Fibroblast of the conjunctiva (primary cell): ENCODE measurements at regions not wholly inside any gene's neighbourhood (a gene's known extent, or its start where the extent isn't known, plus 50 kb on each side); places are given as distances from the start of the nearest gene placed in this dataset.
"Not testable (repeated sequence)": the region's sequence is repeated elsewhere in the genome, so short reads cannot be mapped to it uniquely, and the experiment has no call there.

Experiments
- DNase-seq: peaks from one replicate; pipeline ENCODE4 v3.0.0-alpha.2; 2010; ENCODE audit warnings: low read depth

- DNase-seq, result peak; percentile 30
Measured at GRCh38 chr3:155995525-155996370, 124.6 kb upstream of the KCNAB1 start.

- DNase-seq, result no peak
Measured at GRCh38 chr3:155996882-155997281, 123.5 kb upstream of the KCNAB1 start.

- DNase-seq, result not testable (repeated sequence)
Measured at GRCh38 chr3:155998173-155998572, 122.2 kb upstream of the KCNAB1 start.

GRCh38 chr3:156005736-156006135 lies 114.6 kb upstream of the KCNAB1 start:
- no peak for DNase-seq

- DNase-seq, result no peak
Measured at GRCh38 chr3:156010829-156011228, 109.5 kb upstream of the KCNAB1 start.

- no peak for DNase-seq
Measured at GRCh38 chr3:156014489-156014888, 105.9 kb upstream of the KCNAB1 start.

- no peak for DNase-seq
Measured at GRCh38 chr3:156016902-156017301, 103.5 kb upstream of the KCNAB1 start.

GRCh38 chr3:156017352-156018030 lies 102.9 kb upstream of the KCNAB1 start:
- DNase-seq, result no peak

GRCh38 chr3:156024904-156025533 lies 95.4 kb upstream of the KCNAB1 start:
- DNase-seq, result no peak

- DNase-seq, result no peak
Measured at GRCh38 chr3:156029208-156029607, 91.2 kb upstream of the KCNAB1 start.

GRCh38 chr3:156030723-156031122 lies 89.7 kb upstream of the KCNAB1 start:
- DNase-seq, result no peak

GRCh38 chr3:156033428-156033827 lies 87.0 kb upstream of the KCNAB1 start:
- no peak for DNase-seq

GRCh38 chr3:156035158-156035557 lies 85.2 kb upstream of the KCNAB1 start:
- DNase-seq, result no peak

- no peak for DNase-seq
Measured at GRCh38 chr3:156036258-156037053, 83.9 kb upstream of the KCNAB1 start.

- no peak for DNase-seq
Measured at GRCh38 chr3:156037356-156037755, 83.0 kb upstream of the KCNAB1 start.

- no peak for DNase-seq
Measured at GRCh38 chr3:156038869-156039268, 81.5 kb upstream of the KCNAB1 start.

- no peak for DNase-seq
Measured at GRCh38 chr3:156040041-156040440, 80.3 kb upstream of the KCNAB1 start.

- DNase-seq, result not testable (repeated sequence)
Measured at GRCh38 chr3:156041216-156041841, 79.0 kb upstream of the KCNAB1 start.

- not testable (repeated sequence) for DNase-seq
Measured at GRCh38 chr3:156041856-156042255, 78.5 kb upstream of the KCNAB1 start.

GRCh38 chr3:156043832-156044633 lies 76.3 kb upstream of the KCNAB1 start:
- DNase-seq, result not testable (repeated sequence)

GRCh38 chr3:156044634-156044975 lies 75.8 kb upstream of the KCNAB1 start:
- no peak for DNase-seq
